OCI-LY3 (cell line): ENCODE measurements at regions not wholly inside any gene's neighbourhood (a gene's known extent, or its start where the extent isn't known, plus 50 kb on each side); places are given as distances from the start of the nearest gene placed in this dataset.

Experiments used
- CTCF ChIP-seq: fragments of 200-600, 300-600 bp; sonication (generic); IDR thresholded peaks from 2 replicates; pipeline ENCODE4 v1.5.1; 2014; ENCODE audit warnings: antibody characterized with exemption, low read length, low read depth
- EZH2phosphoT487 ChIP-seq: fragments of 200-600 bp; shearing (Covaris generic); IDR thresholded peaks from 2 replicates; pipeline ENCODE4 v1.6.1; 2018; ENCODE audit warnings: antibody characterized with exemption, mixed run types, low read depth

GRCh38 chr2:82137441-82137840 lies 1832.9 kb upstream of the LRRTM1 start:
- TF ChIP-seq CTCF (no peak), EZH2phosphoT487 (no peak)
